H1 (cell line): ENCODE measurements at regions not wholly inside any gene's neighbourhood (a gene's known extent, or its start where the extent isn't known, plus 50 kb on each side); places are given as distances from the start of the nearest gene placed in this dataset.

ENCODE experiments used
- POLR2A ChIP-seq, 2 experiments: IDR thresholded peaks; 1 replicate in 1 of 2; 2 replicates in 1 of 2; pipeline ENCODE4 v1.6.1; 2011; ENCODE audit warnings: low read depth in 2 of 2, low read length in 2 of 2, mild to moderate bottlenecking in 2 of 2; ENCODE audit errors: control extremely low read depth in 1 of 2
- POLR2AphosphoS5 ChIP-seq: IDR thresholded peaks from 2 replicates; pipeline ENCODE4 v1.6.1; 2011; ENCODE audit warnings: low read depth, low read length

DNA sequence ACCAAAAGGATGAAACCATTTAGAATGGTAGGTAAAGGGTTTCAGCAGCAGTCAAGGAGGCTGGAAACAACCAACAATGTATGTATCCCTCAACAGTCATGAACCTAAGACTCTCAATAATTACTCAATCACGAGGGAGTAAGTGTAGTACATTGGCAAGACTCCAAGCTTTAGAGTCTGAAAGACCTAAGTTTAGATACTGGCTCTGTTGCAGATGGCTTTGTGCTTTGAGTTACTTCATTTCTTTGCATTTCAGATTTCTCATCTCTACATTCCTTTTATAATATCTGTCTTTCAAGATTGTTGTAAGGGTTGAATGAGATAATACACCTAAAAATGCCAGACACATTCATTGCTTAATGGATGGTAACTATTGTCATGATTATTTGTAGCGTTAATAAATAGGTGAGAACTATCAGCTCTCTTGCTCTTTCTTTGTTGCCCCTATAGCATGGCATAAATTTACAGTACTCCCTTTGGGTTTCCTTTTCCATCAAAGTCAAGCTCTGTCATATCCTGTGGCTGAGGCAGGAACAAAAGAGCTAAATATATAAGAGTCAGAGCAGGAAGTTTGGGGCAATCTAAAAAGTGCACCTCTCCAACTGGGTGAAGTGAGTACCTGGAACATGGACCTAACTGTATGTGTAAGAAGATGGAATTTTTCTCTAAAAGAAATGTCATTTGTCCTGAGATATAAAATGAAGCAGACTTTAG, 228.2 kb upstream of the ZC3H12C start:
- TF ChIP-seq POLR2A (IDR thresholded peaks at IDR 0.05; ENCODE audit: control extremely low read depth in 1 of 2, low read depth in 2 of 2, low read length in 2 of 2) (no peak), POLR2AphosphoS5 (no peak)
